H1 (cell line): ENCODE measurements at regions not wholly inside any gene's neighbourhood (a gene's known extent, or its start where the extent isn't known, plus 50 kb on each side); places are given as distances from the start of the nearest gene placed in this dataset.

Source experiments
- CTCF ChIA-PET: fragments of 300-600 bp; sonication (Branson Sonifier 250); formaldehyde crosslinking; loops from one replicate; lab custom pipeline; 2021; ENCODE audit not compliant: partially characterized antibody; lab: Charles Lee
- POLR2A ChIA-PET: fragments of 300-600 bp; sonication (Branson Sonifier 250); formaldehyde crosslinking; loops from one replicate; lab custom pipeline; 2021; ENCODE audit warnings: inconsistent platforms; ENCODE audit not compliant: partially characterized antibody; lab: Charles Lee
- DNase-seq, 2 experiments: peaks; one replicate each; pipeline versions ENCODE4 v3.0.0 to v3.0.0-alpha.2; 2010 to 2022; ENCODE audit warnings: low spot score in 2 of 2, low read depth in 1 of 2, mixed read lengths in 1 of 2
- FAIRE-seq: peaks from 2 replicates; lab custom pipeline; 2011; peaks lifted over from hg19 to GRCh38; lab: Jason Lieb, UNC
- H2AFZ ChIP-seq: 2 replicates; pipeline ENCODE4 v1.8.1; 2012; ENCODE audit warnings: low read length, inconsistent platforms
- H2AK5ac ChIP-seq: 2 replicates; pipeline ENCODE4 v1.6.1; 2013; ENCODE audit warnings: low read depth, low read length
- H2BK120ac ChIP-seq: replicated peaks from 2 replicates; pipeline ENCODE3; 2013; ENCODE audit warnings: low read depth, low read length, inconsistent platforms
- H2BK12ac ChIP-seq: 2 replicates; pipeline ENCODE4 v1.6.1; 2013; ENCODE audit warnings: low read depth, low read length
- H2BK15ac ChIP-seq: 2 replicates; pipeline ENCODE4 v1.6.1; 2013; ENCODE audit warnings: low read length
- H2BK20ac ChIP-seq: 2 replicates; pipeline ENCODE4 v1.6.1; 2013; ENCODE audit warnings: low read length
- H2BK5ac ChIP-seq: 2 replicates; pipeline ENCODE4 v1.6.1; 2013; ENCODE audit warnings: low read depth, low read length
- H3K14ac ChIP-seq: 2 replicates; pipeline ENCODE4 v1.6.1; 2013; ENCODE audit warnings: inconsistent platforms; ENCODE audit not compliant: insufficient read length
- H3K18ac ChIP-seq: 2 replicates; pipeline ENCODE4 v1.6.1; 2013; ENCODE audit warnings: low read length; ENCODE audit errors: extremely low read depth
- H3K23ac ChIP-seq: 2 replicates; pipeline ENCODE4 v1.6.1; 2013; ENCODE audit warnings: inconsistent platforms; ENCODE audit not compliant: insufficient read length
- H3K23me2 ChIP-seq: 2 replicates; pipeline ENCODE4 v1.6.1; 2013; ENCODE audit warnings: low read depth, low read length
- H3K27ac ChIP-seq: 2 replicates; pipeline ENCODE4 v1.6.1; 2011; ENCODE audit warnings: low read depth, low read length, inconsistent platforms
- H3K27me3 ChIP-seq, 4 experiments: replicated peaks in 1 of 4; 1 replicate in 1 of 4; 2 replicates in 3 of 4; pipeline versions ENCODE4 v1.6.1 to v1.8.1; 2011 to 2013; ENCODE audit warnings: low read length in 3 of 4, mild to moderate bottlenecking in 3 of 4, inconsistent platforms in 2 of 4, mixed read lengths in 2 of 4, moderate library complexity in 1 of 4; ENCODE audit not compliant: control insufficient read depth in 3 of 4, insufficient read depth in 3 of 4; ENCODE audit errors: extremely low read depth in 1 of 4
- H3K36me3 ChIP-seq, 4 experiments: 2 replicates each; pipeline versions ENCODE4 v1.6.1 to v1.8.1; 2011 to 2013; ENCODE audit warnings: mild to moderate bottlenecking in 4 of 4, low read length in 3 of 4, moderate library complexity in 2 of 4, control low read depth in 1 of 4, inconsistent platforms in 1 of 4; ENCODE audit not compliant: insufficient read depth in 4 of 4, control insufficient read depth in 2 of 4
- H3K4ac ChIP-seq: replicated peaks from 2 replicates; pipeline ENCODE3; 2013; ENCODE audit warnings: low read length, low read depth, mixed read lengths, inconsistent platforms; ENCODE audit not compliant: insufficient read length
- H3K4me1 ChIP-seq, 4 experiments: replicated peaks in 1 of 4; 1 replicate in 1 of 4; 2 replicates in 3 of 4; pipeline versions ENCODE4 v1.6.1 to v1.8.1; 2011 to 2013; ENCODE audit warnings: low read length in 3 of 4, inconsistent platforms in 2 of 4, mixed read lengths in 1 of 4; ENCODE audit not compliant: insufficient read depth in 4 of 4, control insufficient read depth in 3 of 4
- H3K4me2 ChIP-seq, 2 experiments: 2 replicates each; pipeline versions ENCODE4 v1.6.1 to v1.8.1; 2011 to 2013; ENCODE audit warnings: low read depth in 2 of 2, low read length in 2 of 2, control low read depth in 1 of 2, inconsistent platforms in 1 of 2, mild to moderate bottlenecking in 1 of 2; ENCODE audit not compliant: insufficient read depth in 1 of 2
- H3K4me3 ChIP-seq, 4 experiments: fragments of 200-600, 300-600 bp in 1 of 4; sonication (generic), shearing (Covaris generic), sonication (Bioruptor Twin) in 1 of 4; 2 replicates each; pipeline versions ENCODE4 v1.5.1 to v1.8.1; 2011 to 2016; ENCODE audit warnings: low read length in 4 of 4, low read depth in 3 of 4, control low read depth in 2 of 4, inconsistent platforms in 2 of 4, mild to moderate bottlenecking in 2 of 4, mixed read lengths in 1 of 4, moderate library complexity in 1 of 4; ENCODE audit not compliant: insufficient read depth in 2 of 4; ENCODE audit errors: extremely low read depth in 1 of 4
- H3K56ac ChIP-seq: replicated peaks from 2 replicates; pipeline ENCODE3; 2013; ENCODE audit warnings: low read depth, mild to moderate bottlenecking, mixed read lengths, low read length, inconsistent platforms; ENCODE audit not compliant: insufficient read length
- H3K79me1 ChIP-seq: 2 replicates; pipeline ENCODE4 v1.6.1; 2013; ENCODE audit warnings: low read depth, low read length, control low read depth
- H3K79me2 ChIP-seq, 2 experiments: 2 replicates each; pipeline versions ENCODE4 v1.6.1 to v1.8.1; 2012 to 2013; ENCODE audit warnings: low read length in 2 of 2, mild to moderate bottlenecking in 2 of 2, inconsistent platforms in 1 of 2; ENCODE audit not compliant: insufficient read depth in 2 of 2, control insufficient read depth in 1 of 2
- H3K9ac ChIP-seq, 4 experiments: replicated peaks in 1 of 4; 1 replicate in 1 of 4; 2 replicates in 3 of 4; pipeline versions ENCODE4 v1.6.1 to v1.8.1; 2011 to 2013; ENCODE audit warnings: low read depth in 3 of 4, low read length in 3 of 4, control low read depth in 2 of 4, mild to moderate bottlenecking in 2 of 4, moderate library complexity in 2 of 4, inconsistent platforms in 1 of 4; ENCODE audit errors: extremely low read depth in 1 of 4
- H3K9me3 ChIP-seq, 2 experiments: 2 replicates each; pipeline versions ENCODE4 v1.6.1 to v1.8.1; 2012 to 2013; ENCODE audit warnings: mild to moderate bottlenecking in 2 of 2, moderate library complexity in 2 of 2, control low read depth in 1 of 2, inconsistent platforms in 1 of 2, low read depth in 1 of 2, low read length in 1 of 2, mixed read lengths in 1 of 2; ENCODE audit not compliant: insufficient read depth in 2 of 2
- H4K20me1 ChIP-seq, 2 experiments: replicated peaks in 1 of 2; 2 replicates each; pipeline versions ENCODE3 to v1.8.1; 2011 to 2013; ENCODE audit warnings: inconsistent platforms in 2 of 2, low read length in 2 of 2, mild to moderate bottlenecking in 1 of 2; ENCODE audit not compliant: insufficient read depth in 2 of 2, control insufficient read depth in 1 of 2
- H4K5ac ChIP-seq: 2 replicates; pipeline ENCODE4 v1.6.1; 2013; ENCODE audit warnings: low read length, low read depth, mixed read lengths, inconsistent platforms; ENCODE audit not compliant: insufficient read length
- H4K8ac ChIP-seq: 2 replicates; pipeline ENCODE4 v1.8.0; 2013; ENCODE audit warnings: mild to moderate bottlenecking, moderate library complexity, low read length, inconsistent platforms; ENCODE audit not compliant: insufficient read depth; ENCODE audit errors: extremely low read depth
- H4K91ac ChIP-seq: replicated peaks from 2 replicates; pipeline ENCODE3; 2013; ENCODE audit warnings: low read length, mixed read lengths, inconsistent platforms; ENCODE audit not compliant: insufficient read length
- BACH1 ChIP-seq: IDR thresholded peaks from 2 replicates; pipeline ENCODE4 v1.6.1; 2012; ENCODE audit warnings: low read length, improper control_type of control experiment
- EGR1 ChIP-seq: IDR thresholded peaks from 2 replicates; pipeline ENCODE4 v1.6.1; 2011; ENCODE audit warnings: low read depth, low read length, borderline replicate concordance
- EZH2 ChIP-seq: fragments of 200-600 bp; sonication (generic); IDR thresholded peaks from 2 replicates; pipeline ENCODE4 v1.7.1; 2012; ENCODE audit warnings: low read depth, mild to moderate bottlenecking, moderate library complexity, low read length, inconsistent platforms; ENCODE audit not compliant: severe bottlenecking
- MAX ChIP-seq: IDR thresholded peaks from 2 replicates; pipeline ENCODE4 v1.6.1; 2012; ENCODE audit warnings: inconsistent platforms
- RFX5 ChIP-seq: IDR thresholded peaks from 2 replicates; pipeline ENCODE4 v1.6.1; 2011; ENCODE audit warnings: low read depth, low read length, improper control_type of control experiment, borderline replicate concordance
- SIN3A ChIP-seq, 2 experiments: IDR thresholded peaks in 1 of 2; conservative IDR thresholded peaks in 1 of 2; 2 replicates each; pipeline ENCODE4 v1.6.1; 2011 to 2012; ENCODE audit warnings: low read length in 2 of 2, improper control_type of control experiment in 1 of 2, low read depth in 1 of 2, mild to moderate bottlenecking in 1 of 2
- WGBS, 2 experiments: shearing (Covaris generic) in 1 of 2; methylation state at CpG; one replicate each; pipeline versions ENCODE4 v1.1.6 to v1.1.7; 2013 to 2015; ENCODE audit warnings: low lambda C conversion rate in 2 of 2, mixed read lengths in 2 of 2, inconsistent platforms in 1 of 2, low coverage in 1 of 2, missing lambda C conversion rate in 1 of 2; ENCODE audit not compliant: insufficient replicate concordance in 2 of 2, insufficient coverage in 1 of 2, insufficient read length in 1 of 2; ENCODE audit errors: extremely low coverage in 1 of 2, missing lambda C conversion rate in 1 of 2; 5-methylcytosine and 5-hydroxymethylcytosine counted together

DNA sequence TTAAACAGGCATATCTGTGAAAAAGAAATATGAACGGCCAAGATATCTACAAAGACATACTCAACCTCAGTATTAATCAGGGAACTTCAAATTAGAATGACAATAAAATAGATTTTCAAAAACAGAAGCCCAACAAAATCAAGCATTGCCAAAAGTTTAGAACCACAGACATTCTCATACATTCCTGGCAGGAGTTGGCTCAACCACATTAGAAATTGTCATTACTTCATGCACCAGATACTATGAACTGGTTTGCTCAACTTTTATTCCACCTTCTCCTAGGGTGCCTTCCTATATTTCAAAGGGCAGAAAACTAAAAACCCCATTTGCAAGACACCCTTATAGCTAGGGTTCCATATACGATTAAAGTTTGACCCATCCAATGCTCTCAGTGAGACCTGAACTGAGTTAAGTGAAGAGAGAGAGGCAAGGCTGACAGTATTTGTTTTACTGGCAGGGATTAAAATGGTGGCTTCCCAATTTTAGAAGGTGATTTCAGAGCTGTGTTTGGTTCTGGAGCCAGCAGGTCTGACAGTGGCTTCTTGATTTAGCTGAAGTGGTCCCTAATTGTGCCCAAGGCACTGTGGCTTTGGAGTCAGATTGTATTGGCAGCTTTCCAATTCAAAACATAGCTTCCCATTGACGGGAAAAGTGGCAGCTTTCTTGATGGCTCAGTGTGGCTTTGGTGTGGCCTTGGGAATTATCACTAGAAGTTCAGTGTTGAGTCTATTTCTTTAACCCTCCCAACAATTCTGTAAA is 77.1 kb upstream of the CDYL start:
- Histone ChIP-seq H3K9ac (no peak overlapping the region), H2AK5ac (no peak overlapping the region), H3K18ac (no peak overlapping the region), H3K79me1 (no peaks in the 10 kb centered on the region), H4K20me1 (no peaks in the 10 kb centered on the region), H3K27ac (no peak overlapping the region), H3K23me2 (no peaks in the 10 kb centered on the region), H3K23ac (no peak overlapping the region), H3K27me3 (no peaks in the 10 kb centered on the region), H3K4me1 (no peaks in the 10 kb centered on the region), H3K4ac (no peak overlapping the region), H2BK15ac (no peak overlapping the region), H2BK5ac (no peak overlapping the region), H2BK12ac (no peak overlapping the region), H2BK120ac (no peak overlapping the region), H4K8ac (no peak overlapping the region), H3K56ac (no peak overlapping the region), H3K79me2 (no peaks in the 10 kb centered on the region), H3K36me3 (no peaks in the 10 kb centered on the region), H3K4me3 (no peak overlapping the region), H2BK20ac (no peak overlapping the region), H4K5ac (no peak overlapping the region), H3K14ac (no peak overlapping the region), H4K91ac (no peak overlapping the region), H2AFZ (no peak overlapping the region), H3K9me3 (no peaks in the 10 kb centered on the region), H3K4me2 (no peak overlapping the region)
- 89% methylated on average over 3 of the region's 3 CpGs; no CpG with 5 or more reads in 1 of the 2 experiments for WGBS, 2 experiments
- CTCF ChIA-PET = no interaction called here
- FAIRE-seq = no peak
- POLR2A ChIA-PET = no interaction called here
- DNase-seq = no peak
- TF ChIP-seq EZH2 (no peak), BACH1 (no peak), EGR1 (no peak), SIN3A (conservative IDR thresholded peaks at IDR 0.05 in 1 of 2, IDR thresholded peaks at IDR 0.05 in 1 of 2; ENCODE audit: low read depth in 1 of 2, low read length in 2 of 2) (no peak), MAX (no peak), RFX5 (no peak)
